ENCODE measurements at regions not wholly inside any gene's neighbourhood (a gene's known extent, or its start where the extent isn't known, plus 50 kb on each side); places are given as distances from the start of the nearest gene placed in this dataset.

DNA sequence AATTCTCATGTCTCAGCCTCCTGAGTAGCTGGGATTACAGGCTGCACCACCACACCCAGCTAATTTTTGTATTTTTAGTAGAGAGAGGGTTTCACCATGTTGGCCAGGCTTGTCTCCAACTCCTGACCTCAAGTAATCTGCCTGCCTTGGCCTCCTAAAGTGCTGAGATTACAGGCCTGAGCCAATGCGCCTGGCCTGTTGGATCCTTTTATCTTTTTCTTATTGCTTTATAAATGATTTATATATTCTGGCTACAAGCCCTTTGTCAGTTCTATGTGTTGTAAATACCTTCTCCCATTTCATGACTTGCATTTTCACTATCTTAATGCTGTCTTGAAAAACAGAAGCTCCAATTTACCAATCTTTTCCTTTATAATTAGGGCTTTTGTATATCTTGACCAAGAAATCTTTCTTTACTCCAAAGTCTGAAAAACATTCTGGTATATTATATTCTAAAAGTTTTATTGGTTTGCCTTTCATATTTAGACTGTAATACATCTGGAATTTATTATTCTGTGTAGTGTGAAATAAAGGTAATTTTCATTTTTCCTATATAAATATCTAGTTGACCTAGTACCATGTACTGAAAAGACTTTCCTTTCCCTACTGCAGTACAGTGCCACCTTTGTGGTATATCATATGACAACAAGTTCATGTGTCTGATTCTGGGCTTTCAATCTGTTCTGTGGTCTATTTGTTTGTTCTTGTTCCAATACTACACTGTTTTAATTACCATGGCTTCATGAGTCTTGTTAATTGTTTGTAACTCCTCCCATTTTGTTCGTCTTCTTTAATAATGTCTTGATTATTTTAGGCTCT, 52.9 kb upstream of the RNU6-1 start:
- TF ChIP-seq CTCF (IDR thresholded peaks at IDR 0.05; ENCODE audit: low read length) (no peak), EZH2 (IDR thresholded peaks at IDR 0.05; ENCODE audit: borderline replicate concordance, low read length) (no peak)
